GM21526 (cell line): ENCODE measurements at regions not wholly inside any gene's neighbourhood (a gene's known extent, or its start where the extent isn't known, plus 50 kb on each side); places are given as distances from the start of the nearest gene placed in this dataset.

Experiments
- ATAC-seq: cut with Tn5 transposase; IDR thresholded peaks from one replicate; pipeline ENCODE4 v1.9.1; 2021; ENCODE audit warnings: moderate library complexity; ENCODE audit not compliant: unreplicated experiment, low FRiP score

DNA sequence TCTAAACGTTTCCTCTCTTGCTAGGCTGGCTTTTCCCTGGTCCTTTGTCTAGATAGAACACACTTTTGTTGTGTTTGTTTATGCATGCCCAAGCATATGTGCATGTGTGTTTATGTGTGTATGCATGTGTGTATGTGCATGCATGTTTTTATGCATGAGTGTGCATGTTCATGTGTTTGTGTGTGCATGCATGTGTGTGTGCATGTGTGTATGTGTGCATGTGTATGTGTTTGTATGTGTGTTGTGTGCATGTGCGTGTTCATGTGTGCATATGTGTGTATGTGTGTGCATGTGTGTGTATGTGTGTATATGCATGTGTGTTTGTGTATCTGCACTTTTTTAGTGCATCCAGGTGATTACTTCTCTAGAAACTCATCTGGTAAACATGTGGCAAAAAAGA is 558.0 kb downstream of the GALR1 start:
- no peak for ATAC-seq

DNA sequence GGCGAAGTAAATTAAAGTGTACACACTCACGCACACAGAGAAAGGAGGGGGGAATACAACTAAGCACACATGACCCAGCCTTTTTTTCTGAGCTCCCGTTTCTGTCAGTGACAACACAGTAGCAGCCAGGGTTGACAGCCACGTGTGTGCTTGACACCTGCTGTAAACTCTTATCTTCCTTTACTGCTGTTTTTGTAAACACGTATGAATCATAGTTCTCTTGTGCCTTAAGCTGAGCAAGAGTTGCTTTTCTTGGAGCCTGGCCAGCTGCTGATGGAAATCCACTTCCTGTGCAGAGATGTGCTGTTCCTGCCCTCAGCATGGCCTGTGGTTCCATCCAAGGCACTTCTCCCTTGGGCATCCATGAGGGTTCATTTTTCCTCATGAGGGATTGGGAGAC is 561.9 kb downstream of the GALR1 start:
- no peak for ATAC-seq

DNA sequence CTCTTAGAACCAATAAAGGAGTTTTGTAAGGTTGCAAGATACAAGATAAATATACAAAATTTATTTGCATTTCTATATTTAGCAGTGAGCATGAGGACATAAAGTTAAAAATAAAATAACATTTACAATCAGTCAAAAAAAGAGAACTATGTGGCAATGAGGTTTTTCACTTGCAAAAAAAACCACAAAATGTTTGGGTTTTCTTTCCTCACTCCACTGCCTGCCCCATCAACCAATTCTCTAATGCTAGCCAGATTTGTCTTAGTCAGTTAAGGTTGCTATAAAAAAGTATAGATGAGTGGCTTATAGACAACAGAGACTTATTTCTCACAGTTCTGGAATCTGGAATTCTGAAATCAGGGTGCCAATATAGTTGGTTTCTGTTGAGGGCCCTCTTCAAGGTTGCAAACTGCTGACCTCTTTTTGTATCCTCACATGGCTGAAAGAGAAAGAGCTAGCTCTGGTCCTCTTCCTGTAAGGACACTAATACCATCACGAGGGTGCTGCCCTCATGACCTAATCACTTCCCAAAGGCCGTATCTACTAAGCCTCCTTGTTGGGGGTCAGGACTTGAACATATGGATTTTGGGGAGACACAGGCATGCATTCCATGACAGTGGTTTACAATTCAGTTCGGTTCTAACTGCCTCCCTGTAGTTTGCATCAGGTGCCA is 566.2 kb downstream of the GALR1 start:
- no peak for ATAC-seq

DNA sequence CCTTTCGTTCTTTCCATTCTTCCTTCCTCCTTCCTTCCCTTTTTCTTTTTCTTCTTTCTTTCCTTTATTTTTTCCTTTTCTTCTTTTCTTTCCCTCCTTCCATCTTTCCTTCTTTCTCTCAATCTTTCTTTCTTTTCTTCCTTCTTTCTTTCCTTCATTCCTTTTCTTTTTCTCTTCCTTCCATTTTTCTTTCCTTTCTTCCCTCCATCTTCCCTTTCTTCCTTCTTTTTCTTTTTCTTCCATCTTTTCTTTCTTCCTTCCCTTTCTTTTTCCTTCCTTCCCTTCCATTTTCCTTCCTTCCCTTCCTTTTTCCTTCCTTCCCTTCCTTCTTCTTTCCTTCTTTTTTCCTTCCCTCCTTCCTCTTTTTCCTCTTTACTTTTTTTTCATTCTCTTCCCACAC is 568.7 kb downstream of the GALR1 start:
- no peak for ATAC-seq

DNA sequence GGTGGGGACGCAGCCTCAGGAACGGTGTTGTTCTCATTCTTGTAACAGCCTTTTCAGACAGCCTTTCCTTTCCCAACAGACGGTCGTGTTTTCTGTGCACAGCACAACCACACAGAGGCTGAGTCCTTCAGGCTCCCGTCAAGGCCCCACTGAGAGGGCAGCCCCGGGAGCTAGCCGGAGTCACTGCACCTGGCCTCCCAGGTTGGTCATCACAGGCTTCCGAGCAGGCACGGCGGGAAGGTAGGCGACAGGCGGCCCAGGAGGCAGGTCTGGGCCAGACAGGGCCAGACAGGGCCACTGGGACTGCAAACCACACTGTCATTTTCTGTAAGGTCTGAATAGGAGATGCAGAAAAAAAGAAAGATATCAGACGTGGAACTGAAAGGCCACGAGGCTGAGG is 570.8 kb downstream of the GALR1 start:
- ATAC-seq, result no peak

DNA sequence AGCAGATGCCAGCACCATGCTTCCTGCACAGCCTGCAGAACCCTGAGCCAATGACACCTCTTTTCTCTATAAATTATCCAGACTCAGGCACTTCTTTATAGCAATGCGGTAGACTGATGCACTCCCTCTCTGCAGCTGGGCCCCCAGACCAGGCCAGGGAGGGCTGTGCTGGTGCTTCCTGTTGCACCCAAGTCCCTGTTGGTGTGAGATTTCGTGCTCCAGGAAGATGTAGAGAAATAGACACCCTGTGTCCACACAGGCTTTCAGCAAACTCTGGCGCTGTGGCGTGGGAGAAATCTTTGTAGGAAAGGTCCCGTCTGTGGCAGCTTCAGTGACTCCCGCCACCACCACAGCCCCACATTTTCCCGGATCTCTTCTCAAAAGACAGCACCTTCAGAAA is 572.2 kb downstream of the GALR1 start:
- no peak for ATAC-seq

DNA sequence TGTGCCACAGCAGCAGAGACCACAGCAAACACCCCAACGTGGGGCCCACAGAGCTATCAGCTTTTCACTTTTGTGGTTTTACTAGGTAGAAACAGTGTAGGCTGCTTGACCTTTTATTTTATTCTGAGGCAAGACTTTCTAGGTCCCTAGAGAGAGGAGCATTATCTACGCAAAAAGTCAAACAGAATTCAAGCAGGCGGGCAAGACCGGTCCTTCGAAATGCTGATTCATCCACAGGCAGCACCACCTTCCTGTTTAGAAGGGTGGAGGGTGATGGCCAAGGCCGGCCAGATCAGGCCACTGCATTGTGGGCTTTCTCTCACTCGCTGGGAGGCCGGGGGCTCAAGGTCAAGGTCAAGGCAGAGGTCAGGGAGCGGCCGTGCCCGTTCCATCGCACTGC is 573.0 kb downstream of the GALR1 start:
- ATAC-seq, result no peak

DNA sequence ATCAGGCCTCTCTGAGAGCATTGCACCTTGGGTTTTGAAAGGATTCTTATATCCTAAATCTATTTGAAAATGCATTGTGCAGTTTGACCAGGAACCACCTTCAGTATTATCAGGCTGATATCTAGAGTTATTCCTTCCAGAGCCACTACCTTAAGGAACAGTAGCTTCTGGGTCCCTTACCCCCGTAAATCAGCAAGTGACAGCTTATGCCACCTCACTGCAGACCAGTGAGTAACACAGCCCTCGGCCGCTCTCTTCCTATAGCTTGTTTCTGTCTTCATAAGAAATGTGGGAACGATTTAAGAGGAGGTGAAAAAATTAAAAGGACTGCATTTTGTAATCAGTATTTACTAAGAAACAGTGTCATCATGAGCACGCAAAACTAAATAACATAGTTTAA is 584.2 kb downstream of the GALR1 start:
- ATAC-seq, result no peak

DNA sequence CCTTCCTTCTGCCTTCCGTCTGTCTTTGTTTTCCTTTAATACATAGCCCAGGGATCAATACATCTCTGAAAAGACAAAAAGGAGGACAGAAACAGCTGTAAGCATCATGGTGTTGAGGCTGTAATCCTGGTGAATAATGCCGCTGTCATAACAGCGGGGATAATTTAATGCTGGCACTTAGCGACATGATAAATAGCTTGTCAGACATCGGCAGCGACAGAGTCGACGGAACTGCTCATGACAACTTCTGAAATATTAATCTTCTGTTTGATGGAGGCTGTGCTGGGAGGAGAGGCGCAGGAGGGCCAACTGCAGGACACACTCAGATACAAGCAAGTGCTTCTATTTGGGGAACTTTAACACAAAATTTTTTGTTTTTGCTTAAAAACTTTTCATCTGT is 602.2 kb downstream of the GALR1 start:
- ATAC-seq, result no peak

DNA sequence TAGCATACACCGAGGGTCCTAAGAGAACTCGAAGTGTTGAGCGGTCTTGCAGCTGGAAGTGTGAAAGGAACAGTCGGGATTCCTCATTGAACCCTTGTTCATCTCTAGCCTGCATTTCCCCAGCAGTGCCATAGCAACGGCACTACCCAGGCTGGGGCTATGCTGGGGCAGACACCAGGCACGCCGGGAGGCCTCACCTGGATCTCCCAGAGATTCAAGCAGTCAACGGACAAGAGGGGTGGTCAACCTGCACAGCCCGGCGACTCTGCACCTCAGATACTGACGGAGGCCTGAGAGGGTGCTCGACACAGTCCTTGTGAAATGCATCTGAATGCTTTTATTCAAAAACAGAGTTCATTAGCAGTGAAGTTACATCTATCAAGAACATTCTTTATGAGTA is 604.2 kb downstream of the GALR1 start:
- no peak for ATAC-seq

DNA sequence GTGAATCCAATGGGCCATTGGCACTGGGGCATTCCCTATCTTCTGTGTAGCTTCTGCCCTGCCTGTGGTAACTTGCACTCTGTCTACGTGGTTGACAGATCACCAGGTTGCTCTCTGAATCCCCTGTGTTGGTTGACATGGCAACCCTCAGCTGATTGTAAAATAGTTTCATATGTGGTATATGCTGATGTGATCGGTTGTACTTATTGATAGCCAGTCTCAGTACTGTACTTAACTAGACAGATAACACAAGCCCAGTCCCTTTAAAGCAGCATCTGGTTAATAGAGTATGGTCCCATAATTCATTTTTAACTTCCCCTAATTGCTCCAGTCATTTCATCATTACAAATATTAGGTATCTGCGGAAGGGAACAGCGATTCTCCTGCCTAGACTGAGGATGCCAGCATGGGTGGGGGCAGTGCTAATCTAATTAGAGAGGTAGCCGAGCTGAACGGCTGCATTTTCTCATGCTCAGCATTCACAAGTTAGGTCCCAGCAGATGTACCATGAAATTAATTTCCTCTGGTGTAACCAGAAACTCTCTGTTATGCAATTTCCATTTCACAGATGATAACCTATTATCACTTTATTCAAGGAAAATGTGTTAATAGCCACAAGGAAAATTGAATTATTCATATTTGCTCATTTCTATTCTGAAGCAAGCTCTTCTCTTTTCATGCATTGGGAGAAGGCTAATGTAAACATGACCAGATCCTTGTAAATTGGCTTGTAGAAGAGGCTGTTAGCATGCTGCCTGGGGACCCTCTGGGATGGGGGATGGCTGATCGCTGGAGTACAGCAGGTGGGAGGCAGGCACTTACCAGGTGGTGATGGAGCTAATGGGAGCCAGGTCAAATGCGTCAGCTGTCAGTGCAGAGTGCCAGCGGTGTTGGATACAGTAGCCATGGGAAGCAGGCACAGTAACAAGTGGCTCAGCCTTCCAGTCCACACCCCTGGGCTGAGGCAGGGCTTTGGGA is 608.3 kb downstream of the GALR1 start:
- no peak for ATAC-seq

DNA sequence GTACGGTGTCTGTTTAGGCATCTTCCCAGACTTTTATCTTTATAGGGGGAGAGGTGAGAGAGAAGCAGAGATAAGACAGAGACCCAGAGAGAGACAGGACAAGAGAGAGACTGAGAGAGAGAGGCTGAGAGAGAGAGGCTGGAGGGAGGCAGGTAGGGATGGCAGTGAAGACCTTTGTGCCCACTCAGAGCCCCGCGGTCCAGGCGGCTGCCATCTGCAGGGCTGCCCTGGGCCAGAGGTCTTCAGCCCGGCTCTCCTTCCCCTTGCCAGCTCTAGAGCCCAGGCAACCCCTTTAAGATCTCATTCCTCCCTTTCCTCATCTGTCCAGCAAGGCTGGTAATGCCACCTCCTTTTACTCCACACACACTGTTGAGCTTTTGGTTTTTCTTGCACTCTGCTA is 610.0 kb downstream of the GALR1 start:
- ATAC-seq, result no peak

DNA sequence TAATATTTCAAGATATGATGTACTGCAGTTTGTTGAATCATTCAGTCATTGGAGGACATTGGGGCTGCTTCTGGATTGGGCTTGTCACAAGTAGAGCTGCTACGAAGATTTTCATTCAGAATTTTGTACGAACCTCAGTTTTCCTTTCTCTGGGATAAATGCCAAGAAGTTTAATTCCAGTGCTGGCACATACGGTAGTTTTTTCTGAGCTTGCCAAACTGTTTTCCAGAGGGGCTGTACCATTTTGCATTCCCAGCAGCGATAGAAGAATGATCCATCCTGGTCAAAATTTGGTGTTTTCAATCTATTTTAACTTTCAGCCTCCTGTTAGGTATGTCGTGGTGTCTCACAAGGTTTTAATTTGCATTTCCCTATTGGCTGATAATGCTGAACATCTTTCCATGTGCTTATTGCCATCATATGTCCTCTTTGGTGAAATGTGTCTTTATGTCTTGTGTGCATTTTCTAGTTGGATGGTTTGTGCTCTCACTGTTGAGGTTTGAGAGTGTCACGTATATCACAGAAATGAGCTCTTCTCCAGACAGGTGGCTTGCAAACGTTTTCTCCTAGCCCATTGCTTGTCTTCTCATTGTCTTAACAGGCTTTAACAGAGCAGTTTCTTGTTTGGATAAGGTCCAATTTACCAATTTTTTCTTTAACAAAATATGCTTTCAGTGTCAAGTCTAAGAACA is 612.6 kb downstream of the GALR1 start:
- no peak for ATAC-seq

DNA sequence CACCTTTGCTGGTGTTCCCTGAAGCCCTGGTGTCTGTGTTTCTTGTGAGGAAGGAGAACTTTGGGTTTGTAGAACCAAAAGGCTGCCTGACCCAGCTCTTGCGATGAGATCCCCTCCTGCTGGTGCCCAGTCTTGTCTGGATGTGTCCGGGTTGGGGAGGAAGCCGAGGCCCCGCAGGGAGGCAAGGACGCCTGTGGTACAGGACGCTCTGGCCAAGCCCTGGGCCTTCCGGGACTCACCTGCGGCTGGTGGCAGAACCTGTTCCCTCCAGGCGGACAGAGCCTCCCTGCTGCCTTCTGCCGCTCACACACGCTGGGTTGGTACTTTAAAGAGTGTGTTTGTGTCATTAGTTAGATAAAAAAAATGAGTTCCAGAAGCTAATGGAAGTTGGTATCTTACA is 616.2 kb downstream of the GALR1 start:
- ATAC-seq, result no peak

DNA sequence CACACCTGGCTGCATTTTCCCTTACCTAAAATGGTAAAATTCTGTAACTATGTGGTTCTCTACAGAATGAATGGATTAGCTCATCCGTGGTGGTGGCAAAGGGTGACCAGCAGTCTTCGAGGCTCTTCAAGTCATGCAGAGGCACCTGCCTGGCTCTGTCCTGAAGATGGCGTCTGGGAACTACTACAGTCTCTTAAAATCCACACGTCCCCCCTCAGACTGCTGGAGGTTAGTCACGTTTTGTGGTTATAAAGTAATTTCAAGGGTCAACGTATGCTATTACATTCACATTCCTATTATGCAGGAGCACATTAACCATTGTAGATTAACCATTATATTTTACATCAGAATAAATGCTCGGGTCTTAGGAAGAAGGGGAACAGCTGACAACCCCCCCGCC is 616.7 kb downstream of the GALR1 start:
- ATAC-seq, result no peak

DNA sequence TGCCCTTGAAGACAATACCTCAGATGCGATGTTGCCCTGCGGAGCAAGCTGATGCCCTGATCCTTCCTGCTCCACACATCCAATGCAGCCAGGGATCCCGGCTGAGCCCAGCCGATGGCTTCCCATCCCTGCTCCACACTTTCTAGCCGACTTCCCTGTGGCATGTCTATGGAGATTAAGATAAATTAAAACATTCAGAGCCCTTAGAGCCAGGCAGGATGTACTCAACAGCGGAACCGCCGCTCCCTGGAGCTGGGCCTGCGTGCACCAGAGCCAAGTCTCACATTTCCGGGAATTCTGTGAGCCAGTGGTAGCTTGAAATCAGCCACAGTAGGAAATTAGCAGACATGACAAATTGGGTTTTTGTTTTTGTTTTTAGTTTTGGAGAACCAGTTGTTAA is 620.6 kb downstream of the GALR1 start:
- ATAC-seq, result no peak

DNA sequence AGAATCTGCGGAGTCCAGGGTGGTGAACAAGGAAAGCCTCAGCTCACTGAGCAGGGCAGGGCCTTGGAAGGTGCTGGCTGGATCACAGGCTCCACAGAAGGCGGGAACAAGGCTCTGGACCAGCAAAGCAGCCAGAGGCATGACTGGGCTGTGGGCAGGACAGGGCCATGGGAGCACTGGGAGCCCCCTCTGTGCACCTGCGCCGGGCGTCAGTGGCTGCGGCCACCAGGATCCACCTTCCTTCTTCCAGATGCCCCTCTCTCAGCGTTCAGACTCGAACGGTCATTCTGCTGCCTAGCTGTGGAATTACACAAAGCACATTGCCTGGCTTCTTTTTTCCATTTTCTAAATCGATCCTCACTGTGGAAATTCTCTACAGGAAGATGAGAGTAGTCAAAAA is 621.2 kb downstream of the GALR1 start:
- ATAC-seq, result no peak

DNA sequence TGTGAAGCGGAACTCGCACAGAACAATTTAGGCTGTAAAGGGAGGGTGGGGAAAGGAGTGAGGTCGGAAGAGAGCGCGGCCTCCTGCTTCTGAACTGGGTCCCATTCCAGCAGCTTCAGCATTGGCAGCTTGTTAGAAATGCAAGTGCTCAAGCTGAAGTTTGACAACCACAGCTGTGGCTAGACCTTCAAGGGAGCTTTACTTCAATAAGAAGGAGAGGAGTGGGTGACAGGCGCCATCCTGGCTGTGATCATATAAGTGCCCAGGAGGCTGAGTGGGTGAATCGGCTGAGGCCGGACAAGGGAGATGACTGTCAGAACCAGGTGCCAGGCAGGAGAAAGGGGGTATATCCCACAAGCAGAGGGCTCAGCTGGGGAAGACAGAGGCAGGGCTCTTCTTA is 622.5 kb downstream of the GALR1 start:
- ATAC-seq, result no peak

DNA sequence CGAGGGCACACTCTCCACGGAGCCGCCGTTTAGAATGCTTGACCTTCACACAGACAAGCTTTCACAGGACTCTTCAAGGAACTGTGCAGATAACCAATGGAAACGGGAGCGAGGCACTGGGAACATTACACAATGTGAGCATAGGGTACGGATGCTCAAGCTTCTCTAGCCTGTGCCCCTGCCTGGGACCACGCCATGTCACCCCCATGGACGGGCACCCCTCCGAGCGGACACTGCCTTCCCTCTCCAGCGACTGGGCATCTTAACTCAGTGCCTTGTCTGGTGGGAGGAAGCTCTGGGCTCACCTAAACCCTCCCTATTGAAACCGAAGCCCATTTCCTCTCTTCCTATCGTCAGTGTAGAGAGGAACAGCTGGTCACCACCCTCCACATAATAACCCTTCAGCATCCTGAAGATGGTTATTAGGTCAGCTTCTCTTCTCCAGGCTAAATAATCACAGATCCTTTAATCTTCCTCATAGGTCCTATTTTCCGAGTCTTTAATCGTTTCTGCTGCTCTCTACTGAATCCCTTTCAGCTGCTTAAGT is 626.7 kb downstream of the GALR1 start:
- no peak for ATAC-seq

DNA sequence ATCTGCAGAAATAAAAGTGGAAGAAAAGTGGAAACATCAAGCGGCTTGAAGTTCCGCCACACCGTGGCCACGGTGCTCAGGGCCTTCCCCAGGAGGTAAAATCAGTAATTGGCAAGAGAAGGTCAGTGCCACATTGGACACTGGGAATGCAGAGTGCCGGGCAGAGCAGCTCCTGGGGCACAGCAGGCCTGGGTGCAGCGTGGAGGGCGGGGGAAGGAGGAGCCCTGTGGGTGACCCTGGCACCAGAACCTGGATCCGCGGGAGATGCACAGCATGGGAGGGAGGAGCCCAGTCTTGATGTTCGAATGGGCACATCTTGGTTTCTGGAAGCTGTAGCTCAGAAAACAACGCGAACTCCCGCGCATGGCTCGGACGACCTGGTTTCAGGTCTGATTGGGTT is 630.2 kb downstream of the GALR1 start:
- ATAC-seq, result no peak

DNA sequence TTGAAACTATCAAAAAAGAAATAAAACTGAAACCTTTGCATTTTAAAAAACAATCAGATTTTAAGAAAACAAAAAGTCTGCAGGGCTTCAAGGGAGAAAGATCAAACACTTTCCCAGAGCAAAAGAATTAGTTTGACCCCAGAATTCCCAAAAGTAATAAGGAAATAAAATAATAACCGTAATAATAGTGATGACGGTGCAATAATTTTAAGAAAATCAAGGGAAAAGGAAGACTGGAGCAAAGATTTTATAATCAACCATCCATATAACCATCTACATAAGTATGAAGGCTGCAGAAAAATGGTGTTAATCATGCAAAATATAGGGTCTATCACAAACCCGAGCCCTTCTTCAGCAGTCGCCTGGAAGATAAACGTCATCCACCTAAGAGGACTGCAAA is 634.8 kb downstream of the GALR1 start:
- no peak for ATAC-seq
